ENCODE measurements at regions not wholly inside any gene's neighbourhood (a gene's known extent, or its start where the extent isn't known, plus 50 kb on each side); places are given as distances from the start of the nearest gene placed in this dataset.

DNA sequence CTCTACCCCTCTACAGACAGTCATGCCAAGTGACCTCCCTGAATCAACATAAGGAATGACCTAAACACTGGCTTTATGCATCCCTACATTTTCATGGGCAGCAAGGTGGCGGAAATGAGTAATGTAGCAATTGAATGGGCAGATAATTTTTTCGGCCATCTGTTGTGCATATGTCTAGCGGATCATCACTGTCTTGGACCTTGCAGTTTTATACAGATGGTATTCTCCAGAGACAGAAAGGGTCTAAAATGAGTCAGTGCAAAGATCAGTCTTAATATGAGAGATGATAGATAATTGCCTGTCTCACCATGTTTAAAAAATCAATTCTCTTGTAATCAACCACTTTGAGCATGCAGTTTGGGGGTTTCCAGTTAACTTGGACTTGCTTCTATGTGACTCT lies 177.3 kb upstream of the DKK2 start:
- intact Hi-C loops (cut with micrococcal nuclease), result no loop called here

GRCh38 chr4:107212565-107212964 lies 176.5 kb upstream of the DKK2 start:
- no peak for DNase-seq
- Histone ChIP-seq H3K4me1 (ENCODE audit: control insufficient read depth in 1 of 2, insufficient read depth in 2 of 2, low read length in 2 of 2) (no peaks in the 10 kb centered on the region), H3K9me3 (replicated peaks in 1 of 2; ENCODE audit: control insufficient read depth in 1 of 2, insufficient read depth in 1 of 2, low read length in 2 of 2) (no peaks in the 10 kb centered on the region), H3K4me3 (replicated peaks in 1 of 3; ENCODE audit: low read depth in 2 of 3, low read length in 3 of 3) (no peak overlapping the region), H3K79me2 (ENCODE audit: insufficient read depth, low read length) (no peaks in the 10 kb centered on the region), H2AFZ (ENCODE audit: insufficient read depth, low read depth, low read length, poor library complexity, severe bottlenecking) (no peak overlapping the region), H3K9ac (ENCODE audit: insufficient read depth, low read length, poor library complexity, severe bottlenecking) (no peak overlapping the region), H3K4me2 (replicated peaks; ENCODE audit: extremely low read depth, low read length, poor library complexity, severe bottlenecking) (no peak overlapping the region), H3K36me3 (replicated peaks in 1 of 2; ENCODE audit: control insufficient read depth in 1 of 2, insufficient read depth in 2 of 2, low read length in 2 of 2) (no peaks in the 10 kb centered on the region), H4K20me1 (ENCODE audit: insufficient read depth, low read length) (no peaks in the 10 kb centered on the region), H3K27me3 (ENCODE audit: control insufficient read depth in 2 of 2, insufficient read depth in 2 of 2, low read length in 2 of 2) (no peaks in the 10 kb centered on the region), H3K27ac (ENCODE audit: low read depth in 1 of 2, low read length in 2 of 2) (no peak overlapping the region)
- TF ChIP-seq CTCF (IDR thresholded peaks at IDR 0.05), result no peak
- Mint-ChIP-seq H3K4me3 (no peak overlapping the region), H3K27me3 (ENCODE audit: low read depth in 3 of 3) (peaks cover 0 to 2% (median 0%) of the 10 kb centered on the region in 3 donors), H3K27ac (no peak overlapping the region), H3K36me3 (no peaks in the 10 kb centered on the region), H3K4me1 (no peaks in the 10 kb centered on the region), H3K9me3 (peaks cover 0 to 3% (median 0%) of the 10 kb centered on the region in 7 donors)
- intact Hi-C loops (cut with micrococcal nuclease), result no loop called here
- WGBS (ENCODE audit: insufficient coverage), result no CpG with 5 or more reads among the region's 2 CpGs

More for the DNA sequence above, 177.3 kb upstream of the DKK2 start:
- Histone ChIP-seq H3K79me2 (ENCODE audit: insufficient read depth, low read length) (no peaks in the 10 kb centered on the region), H3K4me3 (replicated peaks in 1 of 3; ENCODE audit: low read depth in 2 of 3, low read length in 3 of 3) (no peak overlapping the region), H3K9me3 (replicated peaks in 1 of 2; ENCODE audit: control insufficient read depth in 1 of 2, insufficient read depth in 1 of 2, low read length in 2 of 2) (no peaks in the 10 kb centered on the region), H3K36me3 (replicated peaks in 1 of 2; ENCODE audit: control insufficient read depth in 1 of 2, insufficient read depth in 2 of 2, low read length in 2 of 2) (no peaks in the 10 kb centered on the region), H3K9ac (ENCODE audit: insufficient read depth, low read length, poor library complexity, severe bottlenecking) (no peak overlapping the region), H3K27ac (ENCODE audit: low read depth in 1 of 2, low read length in 2 of 2) (no peak overlapping the region), H2AFZ (ENCODE audit: insufficient read depth, low read depth, low read length, poor library complexity, severe bottlenecking) (no peak overlapping the region), H3K4me2 (replicated peaks; ENCODE audit: extremely low read depth, low read length, poor library complexity, severe bottlenecking) (no peak overlapping the region), H4K20me1 (ENCODE audit: insufficient read depth, low read length) (no peaks in the 10 kb centered on the region), H3K4me1 (ENCODE audit: control insufficient read depth in 1 of 2, insufficient read depth in 2 of 2, low read length in 2 of 2) (no peaks in the 10 kb centered on the region), H3K27me3 (ENCODE audit: control insufficient read depth in 2 of 2, insufficient read depth in 2 of 2, low read length in 2 of 2) (no peaks in the 10 kb centered on the region)
- TF ChIP-seq CTCF (IDR thresholded peaks at IDR 0.05), result no peak
- Mint-ChIP-seq H3K4me3 (no peak overlapping the region), H3K36me3 (no peaks in the 10 kb centered on the region), H3K9me3 (peaks cover 0 to 3% (median 0%) of the 10 kb centered on the region in 7 donors), H3K4me1 (no peaks in the 10 kb centered on the region), H3K27me3 (ENCODE audit: low read depth in 3 of 3) (peaks cover 0 to 2% (median 0%) of the 10 kb centered on the region in 3 donors), H3K27ac (no peak overlapping the region)
- no peak for DNase-seq
- 100% methylated on average over 3 of the region's 3 CpGs for WGBS (ENCODE audit: insufficient coverage)
